ENCODE measurements at regions not wholly inside any gene's neighbourhood (a gene's known extent, or its start where the extent isn't known, plus 50 kb on each side); places are given as distances from the start of the nearest gene placed in this dataset.

DNA sequence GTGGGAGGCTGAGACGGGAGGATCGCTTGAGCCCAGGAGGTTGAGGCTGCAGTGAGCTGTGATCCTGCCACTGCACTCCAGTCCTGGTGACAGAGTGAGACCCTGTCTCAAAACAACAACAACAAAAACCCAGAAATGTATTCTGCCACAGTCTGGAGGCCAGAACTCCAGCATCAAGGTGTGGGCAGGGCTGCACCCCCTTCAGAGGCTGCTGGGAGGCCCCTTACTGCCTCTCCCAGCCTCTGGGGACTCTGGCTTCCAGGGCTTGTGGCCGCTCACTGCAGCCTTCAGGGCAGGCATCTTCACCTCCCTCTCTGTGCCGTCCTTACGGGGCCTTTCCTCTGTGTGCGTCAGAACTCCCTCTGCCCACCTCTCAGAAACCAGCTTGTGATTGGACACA, 209.4 kb upstream of the GSE1 start:
- DNase-seq (ENCODE audit: low read depth): no peak

DNA sequence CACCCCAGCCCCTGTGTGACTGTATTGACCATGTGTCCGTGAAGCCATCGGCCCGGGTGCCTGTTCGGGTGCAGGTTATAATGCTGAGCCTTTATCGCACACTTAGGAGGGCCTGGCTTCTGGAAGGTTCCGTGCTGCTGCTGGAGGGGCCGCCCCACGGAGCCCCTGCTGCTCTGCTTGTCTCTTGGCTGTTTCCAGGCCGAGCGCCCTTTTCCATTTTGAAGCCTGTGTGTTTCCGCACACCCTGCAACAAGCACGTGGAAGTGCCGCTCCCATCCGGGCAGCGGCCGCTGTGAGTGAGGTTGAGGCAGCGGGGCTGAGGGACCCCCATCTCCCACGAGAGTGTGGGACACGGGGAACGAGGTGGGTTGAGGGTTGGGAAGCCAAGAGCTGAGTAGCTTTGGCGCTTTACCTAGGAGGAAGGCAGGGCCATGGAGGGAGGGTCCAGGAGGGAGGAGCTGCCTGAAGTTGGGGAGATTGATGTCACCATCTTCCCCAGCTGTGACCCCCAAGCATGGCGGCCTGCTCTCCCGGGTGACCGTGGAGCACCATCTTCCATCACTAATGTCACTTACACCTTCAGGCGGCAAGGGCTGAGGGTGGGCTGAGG, 200.1 kb upstream of the GSE1 start:
- DNase-seq (ENCODE audit: low read depth): no peak

DNA sequence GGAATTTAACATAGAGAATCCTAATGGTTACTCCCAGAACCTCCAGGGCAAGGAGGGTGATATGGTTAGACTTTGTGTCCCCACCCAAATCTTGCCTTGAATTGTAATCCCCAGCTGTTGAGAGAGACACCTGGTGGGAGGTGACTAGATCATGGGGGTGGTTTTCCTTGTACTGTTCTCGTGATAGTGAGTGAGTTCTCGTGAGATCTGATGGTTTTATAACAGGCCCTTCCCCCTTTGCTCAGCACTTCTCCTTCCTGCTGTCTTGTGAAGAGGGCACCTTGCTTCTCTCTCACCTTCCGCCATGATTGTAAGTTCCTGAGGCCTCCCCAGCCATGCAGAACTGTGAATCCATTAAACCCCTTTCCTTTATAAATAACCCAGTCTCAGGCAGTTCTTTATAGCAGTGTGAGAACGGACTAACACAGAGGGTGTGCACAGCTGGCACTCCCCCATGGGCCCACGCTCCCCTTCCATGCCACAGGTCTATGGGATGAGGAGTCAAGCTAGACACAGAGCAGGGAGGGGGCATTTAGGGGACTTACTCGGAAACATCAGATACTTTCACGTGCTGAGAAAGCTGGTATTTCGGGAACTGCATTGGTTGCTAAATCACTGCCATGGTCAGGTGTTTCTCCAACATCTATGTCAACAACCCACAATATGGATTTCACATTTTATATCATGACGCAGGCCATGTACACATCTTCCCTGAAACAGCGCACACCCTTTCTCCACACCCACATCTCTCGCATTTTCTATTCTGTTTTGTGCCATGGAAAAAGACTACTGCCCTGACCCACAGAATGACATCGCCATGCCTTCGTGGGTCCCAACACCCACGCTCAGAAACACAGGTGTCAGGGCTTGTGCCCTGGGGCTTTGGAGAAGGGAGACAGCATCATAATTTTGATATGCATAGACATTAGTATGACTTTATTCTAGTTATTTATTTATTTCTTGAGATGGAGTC, 199.1 kb upstream of the GSE1 start:
- no peak for DNase-seq (ENCODE audit: low read depth)

DNA sequence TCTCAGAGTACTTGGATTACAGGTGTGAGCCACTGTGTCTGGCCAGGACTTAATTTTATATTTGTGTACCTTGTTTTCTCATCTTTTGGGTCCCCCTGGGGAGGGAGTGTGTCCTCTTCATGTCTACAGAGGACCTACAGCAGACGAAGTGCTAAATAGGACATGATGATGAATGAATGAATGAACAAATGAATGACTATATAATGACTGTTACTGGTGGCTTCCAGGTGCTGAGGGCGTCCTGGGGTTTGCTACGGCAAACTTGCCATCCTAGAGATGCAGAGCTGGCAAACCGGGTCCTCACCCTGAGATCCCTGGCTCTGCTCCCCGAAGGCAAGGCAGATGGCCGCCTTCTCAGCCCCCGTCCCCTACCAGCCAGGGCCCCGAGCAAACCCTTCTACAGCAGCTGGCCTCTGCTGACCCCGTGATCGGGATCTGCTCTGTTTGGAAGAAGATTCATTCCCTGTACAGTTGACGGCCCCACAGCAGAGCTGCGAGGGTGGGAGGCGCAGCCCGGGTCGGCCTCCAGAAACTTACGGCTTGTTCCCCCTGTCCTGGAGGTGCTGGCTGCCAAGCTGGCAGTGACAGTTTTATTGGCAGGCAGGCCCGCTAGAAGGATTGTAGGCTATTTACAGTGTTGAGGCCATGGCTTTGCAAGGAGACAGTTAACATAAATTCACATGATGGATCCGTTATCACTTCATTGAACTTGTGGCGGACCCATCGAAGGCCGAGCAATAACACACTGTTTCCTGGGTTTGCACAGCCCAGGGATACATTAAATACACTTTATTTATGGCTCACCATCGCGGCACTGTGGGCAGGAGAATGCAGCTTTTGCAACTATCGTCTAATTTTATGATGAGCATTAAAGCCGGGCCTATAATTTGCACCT, 197.7 kb upstream of the GSE1 start:
- DNase-seq (ENCODE audit: low read depth): no peak

DNA sequence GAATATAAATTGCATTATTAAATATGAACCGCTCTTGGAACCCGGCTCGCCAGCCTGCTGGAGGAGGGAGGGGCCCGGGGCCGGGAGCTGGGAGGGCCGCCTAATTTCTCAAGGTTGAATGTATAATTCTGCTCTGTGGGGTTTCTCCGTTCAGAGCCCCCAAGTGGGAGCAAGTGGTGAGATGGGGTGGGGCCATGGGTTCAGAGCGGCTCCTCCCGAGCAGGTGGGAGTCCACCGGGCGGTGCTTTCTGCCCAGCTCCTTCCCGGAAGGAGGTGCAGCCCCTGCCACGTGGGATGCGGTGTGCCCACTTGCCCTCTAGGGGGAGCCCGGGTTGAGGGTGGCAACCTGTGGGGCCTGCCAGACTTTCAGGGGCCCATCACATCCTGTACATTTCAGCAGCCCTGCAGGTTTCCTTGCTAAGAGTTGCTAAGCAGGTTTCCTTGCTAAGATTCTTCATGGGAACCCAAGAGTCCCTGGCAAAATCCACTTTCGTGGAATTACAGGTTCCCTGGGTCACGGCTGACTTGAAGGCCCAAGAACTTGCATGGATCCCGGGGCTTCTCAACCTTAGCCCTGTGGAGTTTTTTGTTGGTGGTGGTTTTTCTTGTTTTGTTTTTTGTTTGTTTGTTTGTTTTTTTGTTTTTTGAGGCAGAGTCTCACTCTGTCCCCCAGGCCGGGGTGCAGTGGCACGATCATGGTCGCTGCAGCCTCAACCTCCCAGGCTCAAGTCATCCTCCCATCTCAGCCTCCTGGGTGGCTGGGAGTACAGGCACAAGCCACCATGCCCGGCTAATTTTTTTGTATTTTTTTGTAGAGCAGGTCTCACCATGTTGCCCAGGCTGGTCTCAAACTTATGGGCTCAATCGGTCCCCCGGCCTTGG, 196.7 kb upstream of the GSE1 start:
- peak; percentile 24 for DNase-seq (ENCODE audit: low read depth)

DNA sequence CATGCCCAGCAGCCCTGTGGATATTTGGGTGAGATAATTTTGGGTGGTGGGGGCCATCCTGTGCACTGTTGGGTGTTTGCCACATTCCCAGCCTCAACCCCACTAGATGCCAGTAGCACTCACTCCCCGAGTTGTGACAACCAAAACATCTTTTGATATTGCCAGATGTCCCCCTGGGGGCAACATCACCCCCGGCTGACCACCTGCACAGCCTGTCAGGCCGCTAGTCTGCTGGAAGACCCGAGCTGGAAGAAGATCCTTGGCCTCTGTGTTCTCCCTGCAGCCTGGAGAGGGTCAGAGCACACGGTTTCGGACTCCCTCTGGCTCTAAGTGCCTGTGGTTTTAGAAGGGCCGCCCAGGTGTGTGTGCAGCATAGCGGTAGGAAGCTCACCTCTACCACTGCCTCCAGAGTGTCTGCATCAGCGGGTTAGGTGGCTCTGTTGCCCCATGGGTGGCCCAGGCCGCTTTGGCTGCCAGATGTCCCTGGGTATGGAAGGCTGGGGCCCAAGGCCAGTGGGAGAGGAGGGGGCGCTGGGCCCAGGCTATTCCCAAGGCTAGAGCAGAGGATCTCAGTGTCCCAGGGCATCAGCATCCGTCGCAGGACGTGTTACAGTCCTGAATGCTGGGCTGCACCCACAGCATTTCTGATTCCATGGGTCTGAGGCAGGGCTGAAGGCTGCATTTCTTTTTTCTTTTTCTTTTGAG, 195.8 kb upstream of the GSE1 start:
- DNase-seq (ENCODE audit: low read depth): no peak

DNA sequence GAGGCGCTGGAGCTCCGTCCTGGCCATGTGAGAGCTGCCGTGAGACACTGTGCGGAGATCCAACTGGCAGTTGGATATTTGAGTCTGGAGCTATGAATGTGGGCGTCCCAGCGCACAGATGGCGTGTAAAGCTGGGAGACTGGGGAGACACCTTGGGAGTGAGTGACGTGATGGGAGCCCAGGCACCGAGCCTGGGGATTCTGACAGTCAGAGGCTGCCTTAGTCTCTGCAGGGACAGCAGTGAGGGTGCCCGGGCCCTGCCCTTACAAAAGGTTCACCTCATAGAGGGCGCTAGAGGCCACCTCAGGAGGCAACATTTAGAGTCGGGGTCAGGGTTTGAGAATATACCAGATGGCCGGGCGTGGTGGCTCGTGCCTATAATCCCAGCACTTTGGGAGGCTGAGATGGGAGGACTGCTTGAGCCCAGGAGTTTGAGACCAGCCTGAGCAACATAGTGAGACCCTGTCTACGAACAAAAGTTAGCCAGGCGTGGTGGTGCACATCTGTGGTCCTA, 194.1 kb upstream of the GSE1 start:
- no peak for DNase-seq (ENCODE audit: low read depth)

DNA sequence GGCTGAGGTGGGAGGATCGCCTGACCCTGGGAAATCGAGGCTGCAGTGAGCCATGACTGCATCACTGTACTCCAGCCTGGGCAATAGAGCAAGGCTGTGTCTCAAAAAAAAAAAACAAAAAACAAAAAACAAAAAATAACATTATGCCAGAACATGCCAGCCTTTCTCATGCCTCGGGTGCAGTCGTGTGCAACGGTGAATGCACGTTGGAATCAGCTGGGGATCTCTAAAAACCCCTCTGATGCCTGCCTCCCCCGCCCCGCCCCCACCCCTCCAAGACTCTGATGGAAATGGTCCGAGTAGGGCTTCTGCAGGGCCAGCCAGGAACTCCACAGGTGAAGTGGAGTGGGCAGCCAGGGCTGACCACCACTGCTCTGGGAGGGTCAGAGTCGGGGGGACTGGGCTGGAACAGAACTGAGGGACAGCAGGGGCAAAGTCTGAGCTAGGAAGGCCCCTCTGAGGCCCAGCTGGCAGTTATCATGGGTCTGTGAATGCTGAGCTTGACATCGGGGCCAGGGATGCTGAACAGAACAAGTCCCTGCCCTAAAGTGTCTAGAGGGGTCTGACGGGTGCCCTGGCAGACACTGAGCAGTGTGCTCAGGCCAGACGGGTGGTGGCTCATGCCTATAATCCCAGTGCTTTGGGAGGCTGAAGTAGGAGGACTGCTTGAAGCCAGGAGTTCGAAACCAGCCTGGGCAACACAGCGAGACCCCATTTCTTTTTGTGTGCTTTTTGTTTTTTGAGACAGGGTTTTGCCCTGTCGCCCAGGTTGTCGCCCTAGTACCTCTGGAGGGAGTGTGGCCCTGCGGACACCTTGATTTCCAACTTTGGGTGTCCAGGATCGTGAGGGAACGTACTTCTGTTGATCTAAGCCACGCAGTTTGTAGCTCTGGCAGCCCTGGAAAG, 193.4 kb upstream of the GSE1 start:
- DNase-seq (ENCODE audit: low read depth): no peak

DNA sequence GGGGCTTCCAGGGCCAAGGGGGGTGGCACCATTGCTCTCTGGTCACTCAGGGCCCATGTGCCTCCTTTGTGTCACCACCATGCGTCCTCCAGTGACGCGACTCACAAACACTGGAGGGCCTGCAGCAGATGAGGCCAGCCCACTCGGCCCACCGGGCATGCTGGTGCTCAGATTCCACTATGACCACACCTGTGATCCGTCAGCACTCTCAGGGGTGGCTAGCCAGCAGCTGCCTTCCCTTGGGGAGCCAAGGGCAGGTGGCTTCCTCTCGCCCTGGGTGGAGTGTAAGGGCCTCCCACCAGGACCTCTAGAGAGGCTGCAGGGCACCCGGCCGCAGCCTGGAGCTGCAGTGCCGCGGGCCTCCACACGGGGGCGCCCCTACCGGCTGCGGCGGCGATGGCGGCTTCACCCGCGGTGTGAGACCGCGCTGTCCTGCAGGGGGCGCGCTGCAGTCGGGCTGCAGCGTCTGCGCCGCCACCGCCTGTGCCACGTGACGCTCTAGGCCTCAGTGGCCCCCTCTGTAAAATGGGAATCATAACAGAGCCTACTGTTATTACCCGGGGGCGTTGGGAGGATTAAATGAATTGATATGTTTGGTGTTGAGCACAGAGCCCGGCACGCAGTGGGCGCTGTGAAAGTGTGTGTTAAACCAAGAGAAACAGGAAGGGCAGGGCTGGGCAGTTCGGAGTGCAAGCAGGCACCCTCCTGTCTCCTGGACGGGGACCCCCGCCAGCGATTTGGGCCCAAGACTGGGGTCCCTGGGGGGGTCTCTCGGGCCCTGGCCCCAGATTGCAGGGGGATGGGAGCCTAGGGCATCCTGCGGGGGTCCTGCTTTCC, 192.4 kb upstream of the GSE1 start:
- peak; percentile 24 for DNase-seq (ENCODE audit: low read depth)

DNA sequence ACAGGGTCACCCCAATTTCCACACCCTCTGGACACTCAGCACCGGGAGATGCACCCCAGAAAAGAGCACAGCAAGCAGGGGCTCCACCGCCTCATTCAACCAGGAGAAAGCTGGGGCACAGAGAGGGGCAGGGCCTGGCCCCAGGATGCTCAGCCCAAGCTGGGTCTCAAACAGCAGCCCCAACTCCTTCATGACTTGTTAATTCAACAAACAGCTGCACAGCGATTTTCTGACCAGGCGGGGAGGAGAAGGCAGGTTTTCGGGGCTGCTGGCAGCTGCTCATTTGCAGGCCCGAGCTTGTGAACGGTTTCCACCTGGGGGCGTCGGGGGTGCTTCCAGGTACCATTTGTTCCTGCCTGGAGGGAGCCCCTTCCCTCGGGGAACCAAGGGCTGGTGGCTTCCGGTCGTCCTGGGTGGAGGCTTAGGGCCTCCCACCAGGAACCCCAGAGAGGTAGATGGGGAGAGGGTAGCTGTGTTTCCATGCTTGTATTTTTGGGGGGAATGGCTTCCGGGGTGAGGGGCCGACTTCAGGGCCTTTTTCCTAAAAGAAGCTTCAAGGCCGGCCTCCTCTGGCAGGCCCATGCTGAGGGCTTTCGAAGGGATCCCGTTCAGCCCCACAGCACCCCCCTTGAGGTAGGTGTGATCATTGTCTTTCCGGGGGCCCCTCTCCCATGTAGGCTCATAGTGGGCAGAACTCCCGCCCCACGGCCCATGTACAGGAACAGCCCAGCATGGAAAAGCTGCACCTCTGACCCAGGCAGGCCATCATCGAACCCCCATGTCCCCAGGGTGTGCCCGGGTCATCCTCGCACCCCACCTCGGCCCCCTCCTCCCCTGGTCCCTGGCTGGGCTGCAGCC, 191.6 kb upstream of the GSE1 start:
- no peak for DNase-seq (ENCODE audit: low read depth)

DNA sequence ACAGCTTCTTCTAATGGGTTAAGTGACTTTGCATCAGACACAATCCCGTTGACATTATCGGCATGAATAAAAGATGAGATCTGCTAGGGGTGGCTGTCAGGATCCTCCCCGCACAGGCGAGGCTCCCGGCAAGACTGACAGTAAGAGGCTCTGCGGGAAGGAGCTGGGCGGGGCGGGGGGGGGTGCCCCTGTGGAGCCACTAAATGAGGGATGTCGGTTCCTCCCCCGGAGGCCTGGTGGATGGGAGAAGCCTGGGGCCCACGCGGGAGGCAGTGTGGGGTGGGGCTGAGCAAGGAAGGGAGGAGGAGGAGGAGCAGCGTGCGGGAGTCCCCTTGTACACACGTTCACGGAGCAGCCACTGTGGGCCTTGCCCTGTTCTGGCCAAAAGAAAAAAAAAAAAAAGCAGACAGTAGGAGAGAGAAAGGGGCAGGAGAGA, 190.9 kb upstream of the GSE1 start:
- no peak for DNase-seq (ENCODE audit: low read depth)

DNA sequence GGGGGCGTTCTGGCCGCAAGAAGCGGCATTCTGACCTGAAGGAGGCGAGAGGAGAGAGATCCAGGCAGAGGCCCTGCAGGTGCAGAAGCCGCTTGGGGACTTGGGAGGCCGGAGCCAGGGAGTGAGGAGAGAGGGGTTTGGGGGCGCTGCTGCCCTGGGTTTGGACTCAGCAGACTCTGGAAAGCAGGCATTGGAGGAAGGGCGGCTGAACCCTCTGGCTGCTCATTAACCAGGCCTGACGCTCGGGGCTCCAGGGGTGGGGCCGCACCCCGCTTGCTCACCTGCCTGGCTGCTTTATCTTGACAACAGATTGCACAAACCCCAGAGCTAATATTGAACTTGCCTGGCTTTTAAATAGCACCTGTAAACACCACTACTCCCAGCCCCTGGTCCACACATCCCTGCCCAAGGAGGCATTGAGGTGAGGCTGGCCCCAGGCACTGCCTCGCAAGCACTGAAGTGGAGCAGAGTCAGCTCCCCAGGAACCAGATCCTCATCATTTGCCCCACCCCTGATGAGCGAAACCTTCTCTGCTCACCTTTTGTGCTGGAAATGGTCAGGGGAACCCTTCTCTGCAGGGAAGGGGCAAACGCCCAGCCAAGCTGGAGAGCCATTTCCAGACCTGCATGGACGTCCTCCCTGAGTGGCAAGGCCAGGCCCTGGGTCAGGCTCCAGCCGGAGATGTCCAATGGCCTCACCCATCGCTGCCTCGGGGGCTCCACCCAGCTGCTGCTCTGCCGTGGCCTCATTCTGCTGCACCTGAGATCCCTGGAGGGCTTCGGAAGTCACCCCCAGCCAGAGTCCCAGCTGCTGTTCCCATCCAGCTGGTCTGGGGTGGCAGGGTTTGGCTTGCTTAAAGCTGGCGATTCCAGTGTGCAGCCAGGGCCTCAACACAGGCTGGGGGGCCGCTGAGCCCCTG, 190.2 kb upstream of the GSE1 start:
- DNase-seq (ENCODE audit: low read depth): no peak

DNA sequence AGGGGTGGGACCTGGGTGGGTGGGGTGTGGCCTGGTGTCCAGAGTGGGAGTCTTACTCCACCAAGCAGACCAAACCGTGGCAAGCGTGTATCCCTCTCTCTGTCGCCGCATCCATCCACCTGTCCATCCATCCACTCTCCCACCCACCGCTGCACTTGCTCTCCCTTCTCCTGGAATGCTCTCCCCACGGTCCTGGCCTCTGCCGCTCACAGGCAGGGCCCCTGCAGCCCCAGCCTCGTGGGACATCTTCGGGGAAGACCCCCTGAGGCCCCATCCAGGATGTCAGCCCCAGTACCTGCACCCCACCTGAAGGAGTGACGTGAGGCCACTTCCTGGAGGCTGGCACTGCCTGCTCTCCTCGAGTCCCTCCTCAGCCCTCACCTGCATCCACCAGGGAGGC, 189.5 kb upstream of the GSE1 start:
- DNase-seq (ENCODE audit: low read depth): no peak

DNA sequence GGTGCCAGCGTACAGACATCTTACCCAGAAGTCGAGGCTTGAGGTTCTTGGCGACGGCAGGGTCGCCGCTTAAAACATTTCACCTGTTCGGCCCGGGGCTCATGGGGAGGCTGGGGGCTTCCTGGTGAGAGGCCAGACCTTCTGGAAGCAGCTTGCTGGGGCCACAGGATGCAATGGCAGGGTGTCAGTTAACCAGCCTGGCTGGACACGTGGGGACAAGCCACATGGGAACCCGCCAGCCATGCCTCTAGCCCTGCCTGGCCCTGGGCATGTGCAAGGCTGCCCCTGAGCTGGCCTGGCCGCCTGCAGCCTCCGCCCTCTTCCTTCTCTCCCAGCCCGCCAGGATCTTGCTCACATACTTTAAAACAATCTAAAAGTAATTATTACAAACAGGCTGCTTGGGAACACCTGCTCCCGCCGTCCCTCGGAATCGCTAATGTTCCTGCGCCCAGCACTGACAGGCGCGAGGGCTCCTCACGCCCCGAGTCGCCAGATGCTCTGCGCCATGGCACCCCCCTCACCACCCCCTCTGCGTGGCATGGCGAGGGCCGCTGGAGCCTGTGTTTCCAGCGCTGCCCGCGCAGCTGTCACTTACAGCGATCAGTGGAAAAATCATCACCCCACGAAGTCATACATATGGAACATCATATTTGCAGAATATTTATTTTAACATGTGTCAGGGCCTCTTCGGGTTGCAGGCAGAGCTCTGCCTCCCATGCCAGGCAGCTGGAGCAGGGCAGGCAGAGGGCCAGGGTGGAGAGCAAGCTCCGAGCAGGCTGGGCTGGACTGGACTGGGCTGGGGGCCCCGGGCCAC, 188.7 kb upstream of the GSE1 start:
- no peak for DNase-seq (ENCODE audit: low read depth)

DNA sequence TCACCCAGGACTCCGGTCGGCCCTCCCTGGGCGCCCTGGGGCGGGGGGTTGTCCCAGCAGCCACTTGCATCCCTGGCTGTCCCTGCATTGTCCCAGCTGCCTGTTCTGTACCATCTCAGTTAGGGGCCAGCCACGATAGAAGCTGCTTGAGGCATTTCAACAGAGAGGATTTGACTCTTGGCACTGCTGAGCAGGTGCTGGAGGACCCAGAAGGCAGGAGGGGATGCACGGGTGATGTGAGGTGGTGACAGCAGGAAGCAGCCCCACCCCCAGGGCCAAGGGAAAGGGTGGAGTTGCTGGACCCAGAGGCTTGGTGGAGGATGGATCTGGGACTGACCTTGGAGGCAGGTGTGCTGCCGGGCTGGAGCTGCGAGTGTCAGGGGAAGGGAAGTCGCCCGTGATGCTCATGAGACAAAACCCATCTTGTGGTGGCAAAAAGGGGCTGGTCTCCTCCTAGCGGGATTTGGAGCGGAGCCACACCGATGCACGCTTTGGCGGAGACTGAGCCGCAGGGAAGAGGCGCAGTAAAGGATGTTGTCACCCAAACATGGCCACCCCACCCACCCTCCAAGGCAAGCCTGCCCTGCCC, 188.0 kb upstream of the GSE1 start:
- no peak for DNase-seq (ENCODE audit: low read depth)
